HG02970 (cell line): ENCODE measurements at regions not wholly inside any gene's neighbourhood (a gene's known extent, or its start where the extent isn't known, plus 50 kb on each side); places are given as distances from the start of the nearest gene placed in this dataset.

Experiments used
- ATAC-seq: cut with Tn5 transposase; IDR thresholded peaks from one replicate; pipeline ENCODE4 v1.9.1; 2021; ENCODE audit warnings: mild to moderate bottlenecking, moderate library complexity, moderate number of reproducible peaks; ENCODE audit not compliant: unreplicated experiment, low FRiP score

GRCh38 chr9:87236546-87236945 lies 261.1 kb upstream of the DAPK1 start:
- no peak for ATAC-seq

- ATAC-seq = no peak
These were observed 260.3 kb upstream of the DAPK1 start for GRCh38 chr9:87237336-87237735.

- no peak for ATAC-seq
These were observed 259.1 kb upstream of the DAPK1 start for GRCh38 chr9:87238545-87238944.

DNA sequence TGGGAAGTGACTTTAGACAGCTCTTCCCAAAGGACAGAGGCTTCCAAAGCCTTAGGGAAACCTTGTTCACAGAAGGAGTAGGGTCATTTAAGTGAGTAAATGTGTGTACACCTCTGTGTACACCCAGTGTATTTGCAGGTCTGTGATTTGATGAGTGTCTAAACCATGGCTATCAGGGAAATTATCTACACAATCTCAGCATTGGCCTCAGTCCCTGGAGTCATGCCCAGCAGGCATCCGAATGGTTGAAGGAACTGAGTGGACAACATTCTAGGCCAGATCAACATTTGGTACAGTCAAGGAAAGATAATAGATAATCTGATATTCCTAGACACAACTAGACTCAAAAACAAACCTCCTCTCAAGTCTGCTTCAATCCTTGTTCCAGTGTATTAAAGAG lies 258.4 kb upstream of the DAPK1 start:
- no peak for ATAC-seq

- ATAC-seq = no peak
These were observed 254.1 kb upstream of the DAPK1 start for GRCh38 chr9:87243602-87244001.

GRCh38 chr9:87245271-87245670 lies 252.4 kb upstream of the DAPK1 start:
- ATAC-seq = no peak

GRCh38 chr9:87247097-87247496 lies 250.6 kb upstream of the DAPK1 start:
- ATAC-seq = no peak

DNA sequence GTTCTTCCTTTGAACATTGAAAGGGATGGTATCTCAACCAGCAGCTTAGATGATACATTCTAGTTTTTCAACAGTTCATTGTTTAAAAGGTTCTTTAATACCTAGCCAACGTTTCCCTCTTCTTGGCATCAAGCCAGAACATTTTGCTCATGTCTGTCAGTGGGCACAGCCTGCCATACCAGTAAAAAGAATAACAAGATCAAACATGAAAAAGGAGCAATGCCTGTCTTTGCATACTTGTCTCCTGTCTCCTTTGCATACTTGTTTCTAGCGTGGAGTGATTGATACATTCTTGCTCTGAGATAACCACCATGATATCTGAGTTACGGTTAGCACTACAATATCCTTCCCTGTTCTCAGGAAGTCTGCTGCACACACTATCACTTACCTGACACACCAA lies 248.6 kb upstream of the DAPK1 start:
- no peak for ATAC-seq

DNA sequence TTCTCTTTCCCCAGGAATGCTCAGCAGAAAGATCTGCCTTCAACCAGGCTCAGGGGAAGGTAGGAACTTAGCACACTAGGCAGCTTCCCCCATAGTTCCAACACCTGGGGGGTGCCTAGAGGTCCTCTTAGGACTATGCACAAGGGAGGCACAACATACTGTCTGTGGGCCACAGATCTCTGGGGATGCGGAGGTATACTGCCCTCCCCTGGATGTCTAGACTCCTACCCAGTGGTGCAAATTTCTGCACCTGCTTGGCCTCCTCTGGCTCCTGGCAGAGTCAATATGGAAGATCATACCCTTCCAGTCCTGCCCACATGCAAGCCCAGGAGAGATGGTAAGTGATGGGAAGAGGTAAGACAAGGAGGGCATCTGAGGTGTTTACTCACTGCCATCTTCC lies 247.5 kb upstream of the DAPK1 start:
- ATAC-seq = no peak

DNA sequence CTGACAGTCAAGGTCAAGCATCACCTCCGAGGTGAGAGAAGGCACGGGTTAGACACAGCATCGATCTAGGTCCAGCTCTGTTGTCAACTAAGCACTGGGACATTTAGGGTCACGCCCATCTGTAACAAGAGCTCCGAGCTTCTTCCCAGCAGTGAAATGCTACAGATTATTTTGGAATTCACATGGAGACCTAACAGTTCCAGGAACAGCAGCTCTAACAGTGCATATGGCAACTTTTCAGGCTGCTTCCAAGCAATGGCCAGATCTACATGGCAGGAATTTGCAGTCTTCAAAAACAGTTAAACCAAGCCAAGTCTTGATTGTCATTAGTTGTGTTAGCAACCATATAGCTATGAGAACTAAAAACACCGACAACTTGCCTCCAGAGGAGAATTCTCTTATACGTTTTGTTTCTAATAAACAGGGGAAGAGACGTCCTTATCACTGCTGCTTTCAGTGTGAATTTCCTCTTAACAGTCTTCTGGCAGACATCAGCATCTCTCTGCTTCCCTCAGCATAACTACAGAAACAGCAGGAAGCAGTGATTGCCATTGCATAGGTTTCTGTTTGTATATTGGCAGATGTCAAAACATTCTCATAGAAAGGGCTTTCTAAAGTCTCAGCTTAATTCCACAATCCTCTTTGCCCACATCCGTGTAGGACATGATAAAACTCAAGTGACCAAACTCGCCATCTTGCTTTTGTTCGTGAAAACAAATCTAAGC lies 242.1 kb upstream of the DAPK1 start:
- no peak for ATAC-seq

GRCh38 chr9:87256973-87257372 lies 240.7 kb upstream of the DAPK1 start:
- ATAC-seq = no peak

GRCh38 chr9:87259543-87260518 lies 237.8 kb upstream of the DAPK1 start:
- ATAC-seq = no peak

DNA sequence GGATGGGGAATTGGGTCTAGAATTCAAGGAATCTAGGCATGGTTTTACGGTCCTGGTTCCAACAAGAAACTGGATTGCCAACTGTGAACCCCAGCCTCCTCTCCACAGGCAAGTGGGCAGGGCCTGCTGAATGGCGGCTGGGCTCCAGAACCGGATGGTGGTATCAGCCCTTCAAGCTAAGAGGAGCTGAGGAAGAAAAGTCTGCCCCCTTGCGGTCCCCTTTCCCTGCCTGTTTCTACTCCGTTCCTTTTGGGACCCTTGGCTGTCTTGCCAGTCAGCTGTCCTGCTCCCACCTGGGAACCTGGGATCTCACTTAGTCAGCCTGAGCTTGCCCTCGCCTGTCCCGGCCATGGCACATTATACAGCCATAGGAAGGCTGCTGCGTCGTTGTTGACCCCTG lies 234.4 kb upstream of the DAPK1 start:
- no peak for ATAC-seq

DNA sequence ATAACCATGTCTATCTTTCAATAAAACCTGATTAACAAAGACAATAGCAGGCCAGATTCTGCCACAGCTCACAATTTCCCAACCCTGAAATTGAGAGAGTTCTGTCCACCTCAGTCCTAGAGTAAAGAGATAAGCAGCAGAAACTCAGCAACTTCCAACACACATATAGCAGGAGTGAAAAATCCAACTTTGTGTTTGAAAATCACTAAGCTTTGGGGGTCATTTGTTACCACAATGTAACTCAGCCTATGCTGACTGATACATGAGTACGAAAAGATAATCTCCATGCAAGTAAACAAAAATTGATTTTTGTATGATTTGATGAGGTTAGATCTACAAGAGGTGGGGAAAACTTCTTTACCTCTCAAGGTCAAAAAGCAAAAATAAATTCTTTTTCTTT lies 231.0 kb upstream of the DAPK1 start:
- no peak for ATAC-seq

GRCh38 chr9:87267251-87268070 lies 230.2 kb upstream of the DAPK1 start:
- ATAC-seq = no peak

- ATAC-seq = no peak
These were observed 228.1 kb upstream of the DAPK1 start for GRCh38 chr9:87269296-87270176.

DNA sequence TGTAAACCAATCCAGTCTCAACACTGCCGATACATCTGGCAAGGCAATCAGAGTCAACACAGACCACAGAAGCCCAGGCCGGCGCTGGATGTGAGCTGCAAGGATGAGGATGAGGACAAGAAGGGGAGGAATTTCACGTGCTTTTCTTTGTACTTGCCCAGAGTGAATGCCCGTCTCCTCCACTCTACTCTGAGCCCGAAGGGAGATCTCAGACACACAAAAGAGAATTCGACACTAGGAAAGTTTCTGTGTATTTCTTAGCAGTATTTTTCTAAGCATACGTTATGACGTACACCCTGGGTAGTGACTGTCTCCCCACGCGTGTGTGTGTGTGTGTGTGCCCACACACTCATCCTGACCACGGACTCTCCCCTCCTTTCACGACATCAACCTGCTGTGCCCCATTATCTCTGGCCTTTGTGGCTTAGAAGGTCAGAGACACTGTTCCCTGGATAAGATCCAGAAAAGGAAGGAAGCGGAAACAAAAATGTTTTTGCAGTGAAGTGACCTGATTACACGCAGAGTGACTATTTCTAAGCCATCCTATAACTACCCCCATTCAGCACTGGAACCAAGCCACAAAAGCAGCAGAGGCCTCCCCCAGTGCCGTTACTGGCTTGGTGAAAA lies 227.3 kb upstream of the DAPK1 start:
- ATAC-seq = no peak

DNA sequence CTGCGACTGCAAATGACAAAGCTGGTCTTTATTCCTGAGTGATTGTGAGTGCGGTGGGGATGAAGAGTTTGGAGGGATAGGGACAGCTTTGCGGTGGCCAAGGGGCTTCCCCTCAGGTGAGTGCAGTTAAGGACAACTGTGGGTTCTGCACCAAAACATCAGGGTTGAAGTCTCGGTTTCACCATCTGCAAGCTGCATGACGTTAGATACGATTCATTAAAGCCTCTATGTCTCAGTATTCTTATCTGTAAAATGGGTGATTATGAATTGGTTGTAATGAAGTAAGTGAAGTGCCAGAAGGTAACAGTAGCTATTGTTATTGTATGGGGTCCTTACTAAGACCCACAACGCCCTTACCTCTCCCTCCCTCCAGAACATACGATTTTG lies 226.8 kb upstream of the DAPK1 start:
- ATAC-seq = no peak

DNA sequence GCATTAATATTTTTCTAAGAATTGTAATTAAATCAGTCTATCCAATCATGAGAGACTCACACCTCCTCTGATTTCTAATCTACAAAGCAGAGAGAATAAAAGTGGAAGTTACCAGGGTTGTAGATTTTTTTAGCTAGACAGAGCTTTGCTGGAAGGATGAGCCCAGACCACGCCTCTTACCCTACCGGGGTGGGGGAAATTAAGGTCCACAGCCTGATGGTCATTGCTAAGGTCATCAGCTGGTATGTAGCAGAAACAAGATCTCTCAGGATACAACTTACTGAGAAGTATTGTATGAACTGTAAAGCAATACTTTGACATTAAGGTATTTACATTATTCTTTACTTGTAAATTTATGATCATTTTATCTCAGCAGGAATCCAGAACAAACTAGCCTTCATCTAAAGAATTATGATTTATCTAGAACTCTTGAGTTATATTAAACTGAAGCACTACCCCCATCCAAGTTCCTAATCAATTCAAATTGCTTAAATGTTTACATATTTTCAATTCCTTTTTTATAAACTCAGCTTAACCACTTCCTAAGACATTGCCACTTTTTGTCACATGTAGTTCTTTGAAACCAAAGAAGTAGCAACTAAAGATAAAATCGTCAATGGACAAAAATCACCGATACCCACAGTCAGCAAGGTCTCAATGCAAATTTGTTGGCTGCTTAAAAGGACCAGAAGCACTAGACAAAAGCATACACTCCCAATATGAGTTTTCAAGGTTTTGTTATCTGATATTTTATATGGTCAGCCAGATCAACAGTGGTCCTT lies 225.8 kb upstream of the DAPK1 start:
- ATAC-seq = no peak
